PFSK-1 (cell line): ENCODE measurements at regions not wholly inside any gene's neighbourhood (a gene's known extent, or its start where the extent isn't known, plus 50 kb on each side); places are given as distances from the start of the nearest gene placed in this dataset.

ENCODE experiments used
- FOXP2 ChIP-seq: optimal IDR thresholded peaks from 2 replicates; pipeline ENCODE3; 2011; ENCODE audit warnings: borderline replicate concordance, control low read depth, inconsistent platforms; ENCODE audit not compliant: insufficient read depth; ENCODE audit errors: extremely low read length, extremely low read depth
- POLR2AphosphoS5 ChIP-seq: IDR thresholded peaks from 2 replicates; pipeline ENCODE4 v1.6.1; 2012; ENCODE audit warnings: low read depth, mild to moderate bottlenecking, control low read depth, low read length, moderate library complexity
- SIN3A ChIP-seq: IDR thresholded peaks from 2 replicates; pipeline ENCODE4 v1.6.1; 2012; ENCODE audit warnings: mild to moderate bottlenecking, low read length, moderate library complexity, borderline replicate concordance; ENCODE audit not compliant: insufficient read depth
- TAF1 ChIP-seq: IDR thresholded peaks from 2 replicates; pipeline ENCODE4 v1.6.1; 2012; ENCODE audit warnings: low read length, control low read depth, borderline replicate concordance; ENCODE audit not compliant: insufficient read depth
- TF ChIP-seq, protein P1 (sequence below), 2 experiments: IDR thresholded peaks; 2 replicates each; pipeline versions ENCODE4 v1.6.1 to v1.8.0; 2011 to 2012; ENCODE audit warnings: low read depth in 2 of 2, low read length in 2 of 2, control low read depth in 1 of 2, inconsistent platforms in 1 of 2, mild to moderate bottlenecking in 1 of 2, moderate library complexity in 1 of 2; ENCODE audit not compliant: insufficient read depth in 1 of 2

DNA sequence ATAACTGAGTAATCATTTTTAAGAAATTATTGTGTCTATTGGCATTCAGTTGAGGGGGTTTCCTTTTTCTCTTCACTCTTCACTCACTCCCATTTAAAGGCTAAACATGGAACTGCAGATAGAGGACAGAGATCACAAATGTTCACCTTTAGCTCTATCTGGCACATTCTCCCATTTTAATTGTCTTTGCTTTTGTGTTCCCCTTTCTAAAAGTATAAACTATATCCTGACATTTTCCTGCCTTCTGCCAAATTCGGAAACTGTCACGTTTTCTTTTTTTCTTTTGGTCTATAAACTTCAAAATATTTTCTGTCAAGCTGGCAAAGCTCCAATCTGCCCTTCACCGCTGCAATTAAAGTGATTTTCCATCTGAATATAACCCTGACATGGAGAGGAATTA, 219.8 kb upstream of the CDKN3 start:
- TF ChIP-seq SIN3A, result no peak
- TF ChIP-seq TAF1, result no peak
- TF ChIP-seq, protein P1, sequence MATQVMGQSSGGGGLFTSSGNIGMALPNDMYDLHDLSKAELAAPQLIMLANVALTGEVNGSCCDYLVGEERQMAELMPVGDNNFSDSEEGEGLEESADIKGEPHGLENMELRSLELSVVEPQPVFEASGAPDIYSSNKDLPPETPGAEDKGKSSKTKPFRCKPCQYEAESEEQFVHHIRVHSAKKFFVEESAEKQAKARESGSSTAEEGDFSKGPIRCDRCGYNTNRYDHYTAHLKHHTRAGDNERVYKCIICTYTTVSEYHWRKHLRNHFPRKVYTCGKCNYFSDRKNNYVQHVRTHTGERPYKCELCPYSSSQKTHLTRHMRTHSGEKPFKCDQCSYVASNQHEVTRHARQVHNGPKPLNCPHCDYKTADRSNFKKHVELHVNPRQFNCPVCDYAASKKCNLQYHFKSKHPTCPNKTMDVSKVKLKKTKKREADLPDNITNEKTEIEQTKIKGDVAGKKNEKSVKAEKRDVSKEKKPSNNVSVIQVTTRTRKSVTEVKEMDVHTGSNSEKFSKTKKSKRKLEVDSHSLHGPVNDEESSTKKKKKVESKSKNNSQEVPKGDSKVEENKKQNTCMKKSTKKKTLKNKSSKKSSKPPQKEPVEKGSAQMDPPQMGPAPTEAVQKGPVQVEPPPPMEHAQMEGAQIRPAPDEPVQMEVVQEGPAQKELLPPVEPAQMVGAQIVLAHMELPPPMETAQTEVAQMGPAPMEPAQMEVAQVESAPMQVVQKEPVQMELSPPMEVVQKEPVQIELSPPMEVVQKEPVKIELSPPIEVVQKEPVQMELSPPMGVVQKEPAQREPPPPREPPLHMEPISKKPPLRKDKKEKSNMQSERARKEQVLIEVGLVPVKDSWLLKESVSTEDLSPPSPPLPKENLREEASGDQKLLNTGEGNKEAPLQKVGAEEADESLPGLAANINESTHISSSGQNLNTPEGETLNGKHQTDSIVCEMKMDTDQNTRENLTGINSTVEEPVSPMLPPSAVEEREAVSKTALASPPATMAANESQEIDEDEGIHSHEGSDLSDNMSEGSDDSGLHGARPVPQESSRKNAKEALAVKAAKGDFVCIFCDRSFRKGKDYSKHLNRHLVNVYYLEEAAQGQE (IDR thresholded peaks at IDR 0.05; ENCODE audit: insufficient read depth in 1 of 2, low read depth in 2 of 2, low read length in 2 of 2), result no peak
- no peak for TF ChIP-seq FOXP2
- no peak for TF ChIP-seq POLR2AphosphoS5

DNA sequence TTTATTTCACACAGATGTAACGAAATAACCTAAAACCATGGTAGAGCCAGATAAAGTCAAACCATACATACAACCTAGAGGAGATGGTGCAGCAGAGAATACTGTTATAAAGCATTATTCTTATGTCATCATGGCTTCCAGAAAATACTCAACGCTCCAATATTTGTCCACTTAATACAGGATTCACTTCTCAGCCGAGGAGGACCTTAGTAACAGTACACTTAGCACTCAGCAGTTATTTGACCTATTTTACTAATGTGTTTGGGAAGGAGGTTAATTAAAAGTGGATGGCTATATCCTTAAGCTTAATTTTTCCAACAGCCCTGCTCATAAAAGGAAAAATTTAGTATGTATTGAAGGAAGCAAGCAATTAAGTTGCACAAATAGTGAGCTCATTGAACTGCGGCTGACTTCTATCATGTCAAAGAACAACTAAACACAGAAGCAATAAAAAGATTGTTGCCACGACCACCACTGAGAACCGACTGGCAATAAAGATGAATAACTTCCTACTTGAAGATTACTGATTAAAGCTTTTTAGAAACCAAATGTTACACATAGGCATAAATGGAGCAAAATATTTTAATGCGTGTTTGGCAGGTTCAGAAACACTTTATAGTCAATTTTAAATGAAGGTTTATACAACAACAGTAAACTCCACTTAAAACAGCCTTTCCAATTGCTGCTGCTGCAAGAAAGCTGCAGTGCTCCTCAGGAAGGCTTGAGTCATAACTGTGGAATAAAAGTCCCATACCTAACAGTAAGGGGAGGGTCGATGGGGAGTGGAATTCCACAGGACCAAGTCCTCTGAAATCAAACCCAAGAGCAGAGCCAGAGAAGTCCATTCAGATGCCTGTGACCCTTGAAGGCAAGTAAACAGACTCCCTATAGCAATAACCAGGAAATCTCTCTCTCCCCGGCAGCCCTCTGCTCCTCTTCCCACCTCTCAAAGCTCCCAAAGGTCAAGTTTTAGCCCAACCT, 218.9 kb upstream of the CDKN3 start:
- TF ChIP-seq POLR2AphosphoS5, result no peak
- TF ChIP-seq, protein P1 (IDR thresholded peaks at IDR 0.05; ENCODE audit: insufficient read depth in 1 of 2, low read depth in 2 of 2, low read length in 2 of 2), result no peak
- no peak for TF ChIP-seq SIN3A
- no peak for TF ChIP-seq TAF1
- no peak for TF ChIP-seq FOXP2

DNA sequence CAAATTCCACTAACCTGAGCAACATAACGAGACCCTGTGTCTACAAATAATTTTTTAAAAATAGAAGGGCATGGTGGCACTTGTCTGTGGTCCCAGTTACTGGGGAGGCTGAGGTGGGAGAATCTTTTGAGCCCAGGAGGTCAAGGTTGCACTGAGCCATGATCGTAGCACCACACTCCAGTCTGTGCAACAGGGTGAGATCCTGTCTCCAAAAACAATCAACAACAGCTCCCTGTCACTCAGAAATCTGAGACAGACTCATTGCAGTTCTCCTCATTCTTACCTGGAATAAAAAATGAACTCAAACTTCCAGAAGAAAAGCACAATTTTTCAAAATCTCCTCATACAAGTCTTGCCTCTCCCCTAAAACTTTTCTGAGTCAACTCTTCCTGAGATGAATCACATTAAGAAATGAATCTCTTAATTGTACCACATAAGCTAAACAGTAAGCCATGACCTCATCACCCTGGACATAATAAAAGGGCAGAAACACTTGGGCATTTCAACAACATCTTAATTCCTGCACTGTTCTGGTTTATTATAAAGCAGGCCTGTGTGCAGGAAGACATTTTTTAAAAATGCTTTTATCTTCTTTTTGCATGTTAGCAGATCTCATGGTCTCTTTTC, 214.3 kb upstream of the CDKN3 start:
- TF ChIP-seq TAF1, result no peak
- TF ChIP-seq SIN3A, result no peak
- TF ChIP-seq FOXP2, result no peak
- TF ChIP-seq, protein P1 (IDR thresholded peaks at IDR 0.05; ENCODE audit: insufficient read depth in 1 of 2, low read depth in 2 of 2, low read length in 2 of 2), result no peak
- TF ChIP-seq POLR2AphosphoS5, result no peak

DNA sequence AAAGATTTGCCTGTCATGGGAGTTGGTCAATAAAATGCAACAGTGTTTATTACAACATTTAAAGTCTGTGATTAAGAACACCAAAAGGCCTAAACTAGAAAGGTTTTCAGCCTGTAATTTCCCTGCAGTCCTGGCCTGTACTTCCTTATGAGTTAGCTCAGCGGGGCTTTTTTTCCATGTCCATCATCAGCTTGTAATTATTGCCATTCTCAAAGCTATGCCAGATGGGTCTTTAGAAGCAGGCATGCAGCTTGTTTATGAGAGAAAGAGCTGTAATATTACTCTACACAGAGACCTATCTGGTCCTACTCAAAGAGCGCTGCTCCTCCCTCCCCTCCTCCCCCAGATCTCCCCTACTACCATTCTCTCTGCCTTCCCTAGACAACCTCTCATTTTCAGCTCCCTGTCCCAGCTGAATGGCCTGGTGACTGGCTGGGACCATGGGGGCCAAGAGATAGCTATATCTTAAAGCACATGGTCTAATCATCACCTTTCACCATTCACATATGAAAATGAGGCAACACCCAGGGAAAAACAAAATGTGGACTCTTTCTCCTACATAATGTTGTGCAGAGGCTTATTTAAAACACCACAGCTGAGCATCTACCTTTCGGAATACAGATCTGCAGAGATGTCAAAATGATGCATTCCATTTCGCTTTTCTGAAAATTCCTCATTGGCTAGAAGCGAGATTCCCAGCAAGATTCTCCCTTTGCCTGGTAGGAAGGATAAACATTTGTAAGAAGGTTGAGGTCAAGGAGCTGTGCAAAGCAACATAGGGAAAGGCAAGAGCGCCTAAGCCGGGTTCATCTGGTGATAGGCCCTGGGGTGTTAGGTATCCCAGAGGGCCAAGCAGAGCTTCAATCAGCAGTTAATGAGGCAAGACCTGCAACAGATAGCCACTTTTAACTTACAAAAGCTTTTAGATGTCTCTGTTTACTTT, 209.7 kb upstream of the CDKN3 start:
- TF ChIP-seq FOXP2 (no peak), TAF1 (no peak), POLR2AphosphoS5 (no peak), SIN3A (no peak)
- TF ChIP-seq, protein P1 (IDR thresholded peaks at IDR 0.05; ENCODE audit: insufficient read depth in 1 of 2, low read depth in 2 of 2, low read length in 2 of 2), result no peak
